Neutrophil (primary cell): ENCODE measurements at regions not wholly inside any gene's neighbourhood (a gene's known extent, or its start where the extent isn't known, plus 50 kb on each side); places are given as distances from the start of the nearest gene placed in this dataset.
"Not testable (repeated sequence)": the region's sequence is repeated elsewhere in the genome, so short reads cannot be mapped to it uniquely, and the experiment has no call there.

Source experiments
- H3K27ac ChIP-seq: fragments of 200-600 bp; sonication (generic); 2 replicates; pipeline ENCODE4 v1.5.1; 2016; ENCODE audit warnings: mild to moderate bottlenecking, moderate library complexity
- H3K27me3 ChIP-seq: fragments of 200-600 bp; sonication (generic); 2 replicates; pipeline ENCODE4 v1.6.0; 2016; ENCODE audit warnings: mild to moderate bottlenecking
- H3K36me3 ChIP-seq: fragments of 200-600 bp; sonication (generic); 2 replicates; pipeline ENCODE4 v1.5.1; 2017
- H3K4me1 ChIP-seq, 2 experiments: fragments of 200-600 bp in 1 of 2; sonication (generic) in 1 of 2; 1 replicate in 1 of 2; 2 replicates in 1 of 2; pipeline versions ENCODE4 v1.5.1 to v1.6.1; 2013 to 2016; ENCODE audit warnings: low read depth in 1 of 2, low read length in 1 of 2, mild to moderate bottlenecking in 1 of 2, moderate library complexity in 1 of 2; ENCODE audit not compliant: control insufficient read depth in 1 of 2, insufficient read depth in 1 of 2
- H3K4me3 ChIP-seq, 2 experiments: fragments of 200-600 bp in 1 of 2; sonication (generic) in 1 of 2; 1 replicate in 1 of 2; 2 replicates in 1 of 2; pipeline ENCODE4 v1.5.1; 2013 to 2016; ENCODE audit warnings: low read depth in 1 of 2, low read length in 1 of 2, mild to moderate bottlenecking in 1 of 2, moderate library complexity in 1 of 2
- H3K9me3 ChIP-seq: fragments of 200-600 bp; sonication (generic); 2 replicates; pipeline ENCODE4 v1.5.1; 2016
- TF ChIP-seq, protein P1 (sequence below): fragments of 200-600 bp; sonication (generic); IDR thresholded peaks from 2 replicates; pipeline ENCODE4 v1.5.1; 2016; ENCODE audit warnings: antibody characterized with exemption

GRCh38 chr12:83893101-83893500 is 1019.5 kb downstream of the SLC6A15 start:
- Histone ChIP-seq H3K36me3 (no peaks in the 10 kb centered on the region), H3K27ac (no peak overlapping the region), H3K9me3 (no peaks in the 10 kb centered on the region), H3K4me3 (no peak overlapping the region), H3K27me3 (no peaks in the 10 kb centered on the region), H3K4me1 (no peaks in the 10 kb centered on the region)
- TF ChIP-seq, protein P1, sequence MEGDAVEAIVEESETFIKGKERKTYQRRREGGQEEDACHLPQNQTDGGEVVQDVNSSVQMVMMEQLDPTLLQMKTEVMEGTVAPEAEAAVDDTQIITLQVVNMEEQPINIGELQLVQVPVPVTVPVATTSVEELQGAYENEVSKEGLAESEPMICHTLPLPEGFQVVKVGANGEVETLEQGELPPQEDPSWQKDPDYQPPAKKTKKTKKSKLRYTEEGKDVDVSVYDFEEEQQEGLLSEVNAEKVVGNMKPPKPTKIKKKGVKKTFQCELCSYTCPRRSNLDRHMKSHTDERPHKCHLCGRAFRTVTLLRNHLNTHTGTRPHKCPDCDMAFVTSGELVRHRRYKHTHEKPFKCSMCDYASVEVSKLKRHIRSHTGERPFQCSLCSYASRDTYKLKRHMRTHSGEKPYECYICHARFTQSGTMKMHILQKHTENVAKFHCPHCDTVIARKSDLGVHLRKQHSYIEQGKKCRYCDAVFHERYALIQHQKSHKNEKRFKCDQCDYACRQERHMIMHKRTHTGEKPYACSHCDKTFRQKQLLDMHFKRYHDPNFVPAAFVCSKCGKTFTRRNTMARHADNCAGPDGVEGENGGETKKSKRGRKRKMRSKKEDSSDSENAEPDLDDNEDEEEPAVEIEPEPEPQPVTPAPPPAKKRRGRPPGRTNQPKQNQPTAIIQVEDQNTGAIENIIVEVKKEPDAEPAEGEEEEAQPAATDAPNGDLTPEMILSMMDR: no peak

- Histone ChIP-seq H3K4me3 (no peak overlapping the region), H3K27me3 (no peaks in the 10 kb centered on the region), H3K4me1 (no peaks in the 10 kb centered on the region), H3K36me3 (no peaks in the 10 kb centered on the region), H3K9me3 (no peaks in the 10 kb centered on the region), H3K27ac (no peak overlapping the region)
- TF ChIP-seq, protein P1: no peak
These were observed 1022.9 kb downstream of the SLC6A15 start for GRCh38 chr12:83889745-83890144.

DNA sequence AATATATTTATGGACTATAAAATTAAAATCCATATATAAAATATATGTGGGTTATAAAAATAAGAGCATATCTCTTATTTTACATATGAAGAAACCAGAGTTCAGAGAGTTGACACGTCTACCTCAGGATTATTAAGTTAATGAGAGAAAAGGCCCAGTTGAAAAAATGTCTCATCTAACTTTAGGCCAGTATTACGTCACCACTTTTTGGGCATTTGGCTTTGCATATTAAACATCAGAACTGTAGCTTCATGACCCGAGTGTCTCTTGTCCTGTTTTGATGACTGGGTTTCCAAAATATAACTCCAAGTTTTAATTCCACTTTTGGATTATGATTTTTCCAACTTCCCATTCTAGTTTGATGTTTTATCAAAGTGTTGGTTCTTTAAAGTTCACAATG is 1026.1 kb downstream of the SLC6A15 start:
- TF ChIP-seq, protein P1: no peak

DNA sequence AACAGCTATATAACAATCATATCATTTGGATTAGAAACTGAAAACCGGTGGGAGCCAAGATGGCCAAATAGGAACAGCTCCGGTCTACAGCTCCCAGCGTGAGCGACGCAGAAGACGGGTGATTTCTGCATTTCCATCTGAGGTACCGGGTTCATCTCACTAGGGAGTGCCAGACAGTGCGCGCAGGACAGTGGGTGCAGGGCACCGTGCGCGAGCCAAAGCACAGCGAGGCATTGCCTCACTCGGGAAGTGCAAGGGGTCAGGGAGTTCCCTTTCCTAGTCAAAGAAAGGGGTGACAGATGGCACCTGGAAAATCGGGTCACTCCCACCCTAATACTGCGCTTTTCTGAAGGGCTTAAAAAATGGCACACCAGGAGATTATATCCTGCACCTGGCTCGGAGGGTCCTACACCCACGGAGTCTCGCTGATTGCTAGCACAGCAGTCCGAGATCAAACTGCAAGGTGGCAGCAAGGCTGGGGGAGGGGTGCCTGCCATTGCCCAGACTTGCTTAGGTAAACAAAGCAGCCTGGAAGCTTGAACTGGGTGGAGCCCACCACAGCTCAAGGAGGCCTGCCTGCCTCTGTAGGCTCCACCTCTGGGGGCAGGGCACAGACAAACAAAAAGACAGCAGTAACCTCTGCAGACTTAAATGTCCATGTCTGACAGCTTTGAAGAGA is 1041.5 kb downstream of the SLC6A15 start:
- H3K9me3 ChIP-seq, H3K4me3 ChIP-seq, H3K27me3 ChIP-seq, H3K27ac ChIP-seq, H3K36me3 ChIP-seq, H3K4me1 ChIP-seq: not testable (repeated sequence)

More for the DNA sequence above, 1026.1 kb downstream of the SLC6A15 start:
- Histone ChIP-seq H3K36me3 (no peaks in the 10 kb centered on the region), H3K9me3 (no peaks in the 10 kb centered on the region), H3K4me1 (no peaks in the 10 kb centered on the region), H3K27me3 (no peaks in the 10 kb centered on the region), H3K4me3 (no peak overlapping the region), H3K27ac (no peak overlapping the region)

- Histone ChIP-seq H3K36me3 (no peaks in the 10 kb centered on the region), H3K27me3 (no peaks in the 10 kb centered on the region), H3K27ac (no peak overlapping the region), H3K9me3 (no peaks in the 10 kb centered on the region), H3K4me3 (no peak overlapping the region), H3K4me1 (no peaks in the 10 kb centered on the region)
- TF ChIP-seq, protein P1: no peak
These were observed 1046.1 kb downstream of the SLC6A15 start for GRCh38 chr12:83866477-83866876.

DNA sequence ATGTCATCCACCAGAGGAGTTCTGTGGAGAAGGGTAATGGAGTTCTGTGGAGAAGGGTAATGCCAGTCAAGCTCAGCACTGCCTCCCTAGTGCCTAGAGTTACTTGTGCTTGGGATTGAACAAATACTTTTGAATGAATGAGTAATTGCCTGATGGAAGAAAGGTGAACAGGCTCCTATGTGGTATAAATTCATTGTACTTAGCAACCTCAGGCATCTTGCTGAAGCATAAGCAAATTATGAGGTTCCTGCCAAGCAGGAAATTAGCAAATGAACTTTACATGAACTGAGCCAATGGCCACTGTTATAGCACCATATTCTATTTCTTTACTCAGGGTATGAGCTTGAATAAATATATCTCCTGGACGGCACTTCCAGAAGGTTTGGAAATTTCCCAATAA is 1047.2 kb downstream of the SLC6A15 start:
- no peak overlapping the region for H3K27ac ChIP-seq
- H3K4me3 ChIP-seq: no peak overlapping the region
- H3K27me3 ChIP-seq: no peaks in the 10 kb centered on the region
- H3K36me3 ChIP-seq: no peaks in the 10 kb centered on the region
- H3K4me1 ChIP-seq: no peaks in the 10 kb centered on the region
- H3K9me3 ChIP-seq: no peaks in the 10 kb centered on the region
- TF ChIP-seq, protein P1: no peak
